Vagina (tissue), 2 donors: ENCODE measurements at regions not wholly inside any gene's neighbourhood (a gene's known extent, or its start where the extent isn't known, plus 50 kb on each side); places are given as distances from the start of the nearest gene placed in this dataset.

Experiments used
- POLR2A ChIP-seq, 2 donors: fragments of 450-650 bp; IDR thresholded peaks; one replicate each; pipeline ENCODE4 v1.6.1; 2017; ENCODE audit warnings: antibody characterized with exemption in 2 of 2, mild to moderate bottlenecking in 2 of 2, moderate library complexity in 2 of 2
- POLR2AphosphoS5 ChIP-seq, 2 donors: sonication (generic); formaldehyde crosslinking; IDR thresholded peaks; one replicate each; pipeline ENCODE4 v1.9.0; 2017; ENCODE audit warnings: antibody characterized with exemption in 2 of 2, mild to moderate bottlenecking in 2 of 2, low read depth in 1 of 2; ENCODE audit not compliant: insufficient read depth in 1 of 2
- TF ChIP-seq, protein P1 (sequence below), 3 experiments: fragments of 450-650 bp in 2 of 3; fragments of 200-600 bp in 1 of 3; sonication (generic) in 1 of 3; IDR thresholded peaks; one replicate each; pipeline ENCODE4 v1.5.1; 2017 to 2019; ENCODE audit warnings: antibody characterized with exemption in 3 of 3, mild to moderate bottlenecking in 2 of 3, moderate library complexity in 2 of 3

DNA sequence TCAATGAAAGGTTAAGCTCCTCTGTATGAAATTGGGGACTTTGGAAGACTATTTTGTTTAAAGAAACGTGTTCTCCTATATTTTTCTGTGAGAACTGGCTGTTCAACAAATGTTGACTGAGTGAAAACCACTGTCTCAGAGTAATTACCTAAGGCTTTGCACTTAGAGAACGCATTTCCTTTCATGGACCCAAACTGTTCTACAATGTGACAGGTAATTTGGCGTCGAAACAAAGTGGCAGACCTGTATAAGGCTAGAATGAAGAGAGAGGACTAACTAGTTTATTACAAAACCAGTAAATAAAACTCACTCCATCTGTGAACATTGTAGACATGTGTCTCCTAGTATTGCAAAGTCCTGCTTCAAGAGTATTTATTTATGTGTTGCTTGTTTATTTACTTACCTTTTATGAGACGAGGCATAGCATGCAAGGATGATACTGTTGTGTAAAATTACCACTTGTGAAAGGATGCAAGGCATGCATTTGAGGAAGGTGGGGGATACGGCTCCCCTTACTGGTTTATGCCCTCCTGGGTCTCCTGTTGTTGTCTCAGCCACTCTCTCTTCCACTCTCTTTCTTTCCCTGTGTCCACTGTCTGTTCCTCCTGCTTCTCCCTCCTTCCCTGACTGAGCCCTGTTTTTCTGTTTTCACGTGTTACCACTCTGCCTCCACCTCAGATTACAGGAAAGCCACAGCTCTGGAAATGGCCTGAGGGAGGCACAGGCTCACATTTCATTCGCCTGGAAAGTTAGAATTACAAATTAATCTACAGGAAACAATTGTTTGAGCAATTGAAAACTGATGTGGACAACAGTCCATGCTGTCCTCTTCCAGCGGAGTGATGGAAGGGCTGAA lies 444.0 kb upstream of the ZNF608 start:
- TF ChIP-seq, protein P1, sequence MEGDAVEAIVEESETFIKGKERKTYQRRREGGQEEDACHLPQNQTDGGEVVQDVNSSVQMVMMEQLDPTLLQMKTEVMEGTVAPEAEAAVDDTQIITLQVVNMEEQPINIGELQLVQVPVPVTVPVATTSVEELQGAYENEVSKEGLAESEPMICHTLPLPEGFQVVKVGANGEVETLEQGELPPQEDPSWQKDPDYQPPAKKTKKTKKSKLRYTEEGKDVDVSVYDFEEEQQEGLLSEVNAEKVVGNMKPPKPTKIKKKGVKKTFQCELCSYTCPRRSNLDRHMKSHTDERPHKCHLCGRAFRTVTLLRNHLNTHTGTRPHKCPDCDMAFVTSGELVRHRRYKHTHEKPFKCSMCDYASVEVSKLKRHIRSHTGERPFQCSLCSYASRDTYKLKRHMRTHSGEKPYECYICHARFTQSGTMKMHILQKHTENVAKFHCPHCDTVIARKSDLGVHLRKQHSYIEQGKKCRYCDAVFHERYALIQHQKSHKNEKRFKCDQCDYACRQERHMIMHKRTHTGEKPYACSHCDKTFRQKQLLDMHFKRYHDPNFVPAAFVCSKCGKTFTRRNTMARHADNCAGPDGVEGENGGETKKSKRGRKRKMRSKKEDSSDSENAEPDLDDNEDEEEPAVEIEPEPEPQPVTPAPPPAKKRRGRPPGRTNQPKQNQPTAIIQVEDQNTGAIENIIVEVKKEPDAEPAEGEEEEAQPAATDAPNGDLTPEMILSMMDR (IDR thresholded peaks at IDR 0.05), result no peak
- TF ChIP-seq POLR2AphosphoS5 (IDR thresholded peaks at IDR 0.05; ENCODE audit: insufficient read depth in 1 of 2, low read depth in 1 of 2), result no peak
- TF ChIP-seq POLR2A (IDR thresholded peaks at IDR 0.05), result no peak
